Stimulated activated CD8-positive, alpha-beta memory T cell treated with anti-CD3 and anti-CD28 coated beads, Interleukin-15, amount 100 ng/mL, for 48 hours (primary cell): ENCODE measurements at regions not wholly inside any gene's neighbourhood (a gene's known extent, or its start where the extent isn't known, plus 50 kb on each side); places are given as distances from the start of the nearest gene placed in this dataset.

ENCODE experiments used
- DNase-seq, 2 donors: peaks; one replicate each; pipeline ENCODE4 v3.0.0-alpha.2; 2020; ENCODE audit warnings: low read depth in 2 of 2

DNA sequence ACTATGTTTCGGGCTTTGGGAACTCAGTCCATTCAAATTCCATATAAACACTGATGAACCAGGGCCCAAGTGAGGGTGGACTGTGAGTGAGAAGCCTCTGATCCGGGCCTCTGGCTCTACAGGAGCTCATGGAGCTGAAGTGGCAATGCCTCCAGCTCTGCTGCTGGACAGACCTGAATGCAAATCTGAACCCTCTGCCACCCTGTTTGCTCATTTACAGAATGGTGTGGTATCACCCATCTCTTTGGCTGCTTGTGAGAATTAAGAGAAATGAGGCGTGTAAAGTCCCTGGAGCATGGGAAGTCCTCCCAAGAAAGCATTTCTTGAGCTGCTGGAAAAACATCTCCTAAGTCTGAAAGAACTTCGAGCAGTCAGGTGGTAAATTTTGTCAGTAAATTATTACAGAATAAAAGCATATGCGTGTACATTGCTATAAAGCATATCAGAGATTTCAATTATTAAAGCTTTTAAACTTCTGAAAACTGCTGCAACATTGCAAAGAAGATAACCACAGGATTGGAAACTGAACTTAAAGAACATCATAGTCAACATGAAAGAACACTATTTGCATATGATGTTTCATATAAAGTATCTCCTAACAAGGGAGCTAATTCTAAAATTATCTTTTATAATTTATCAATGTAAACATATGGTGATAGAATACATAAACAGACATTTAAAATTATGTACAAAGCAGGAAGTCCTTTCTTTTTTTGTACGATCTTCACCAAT lies 369.0 kb downstream of the UQCRFS1 start:
- no peak for DNase-seq

GRCh38 chr19:28841531-28841930 lies 371.4 kb downstream of the UQCRFS1 start:
- DNase-seq, result no peak

DNA sequence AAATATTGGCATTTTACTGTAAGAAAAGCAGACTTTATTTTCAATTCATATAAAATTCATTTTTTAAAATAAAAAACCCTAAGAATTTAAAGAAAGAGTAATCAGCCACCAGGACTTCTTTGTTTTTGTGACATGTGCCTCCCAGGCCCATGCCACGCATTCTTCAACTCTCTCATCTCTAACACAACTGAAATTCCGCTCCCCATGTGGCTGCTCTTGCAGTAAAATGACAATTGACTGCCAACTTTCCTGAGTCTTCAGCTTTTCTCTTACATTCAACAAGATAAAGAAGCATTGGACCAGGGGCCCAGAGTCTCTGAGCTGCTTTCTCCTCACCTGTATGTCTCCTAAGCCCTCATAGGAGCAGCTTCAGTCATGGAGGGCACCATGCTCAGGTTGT lies 372.1 kb downstream of the UQCRFS1 start:
- no peak for DNase-seq

GRCh38 chr19:28839455-28839854 lies 373.5 kb downstream of the UQCRFS1 start:
- DNase-seq, result no peak

DNA sequence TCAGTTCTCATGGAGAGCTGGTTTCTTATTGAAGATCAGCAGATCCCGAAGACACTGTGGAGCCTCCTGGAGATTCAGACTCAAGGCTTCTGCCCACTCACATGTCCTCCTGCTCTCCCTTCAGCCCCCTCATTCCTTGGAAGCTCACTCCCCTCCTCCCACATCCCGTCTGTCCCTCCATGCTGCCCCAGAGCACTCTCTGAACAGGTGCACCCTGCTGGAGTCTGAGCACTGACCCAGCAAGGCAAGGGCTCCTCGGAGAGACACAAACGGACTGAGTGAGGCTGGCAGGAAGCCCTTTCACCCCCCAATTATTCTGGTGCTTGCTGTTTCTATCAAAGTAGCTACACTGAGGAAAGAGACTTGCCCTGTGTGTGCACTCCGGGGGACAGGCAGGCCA lies 374.0 kb downstream of the UQCRFS1 start:
- DNase-seq, result no peak

DNA sequence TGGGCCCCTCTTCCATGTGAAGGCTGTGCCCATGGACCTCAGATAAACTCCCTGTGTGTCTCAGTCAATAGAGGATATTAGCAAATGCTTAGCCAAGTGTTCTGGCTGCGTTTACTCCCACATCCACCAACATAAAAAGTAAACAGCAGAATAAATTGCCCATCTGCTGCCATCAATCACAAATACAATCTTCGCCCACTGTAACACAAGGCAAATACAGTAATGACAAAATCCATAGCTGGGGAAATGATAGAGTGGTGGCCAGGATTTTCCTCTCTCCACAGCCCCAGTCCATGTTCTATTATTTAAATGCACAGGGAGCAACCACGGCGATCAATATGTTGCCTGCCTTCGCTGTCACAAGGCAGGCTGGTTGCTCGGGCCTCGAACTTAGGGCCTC lies 376.5 kb downstream of the UQCRFS1 start:
- DNase-seq, result no peak

- DNase-seq, result no peak
Measured at GRCh38 chr19:28834996-28835395, 378.0 kb downstream of the UQCRFS1 start.

DNA sequence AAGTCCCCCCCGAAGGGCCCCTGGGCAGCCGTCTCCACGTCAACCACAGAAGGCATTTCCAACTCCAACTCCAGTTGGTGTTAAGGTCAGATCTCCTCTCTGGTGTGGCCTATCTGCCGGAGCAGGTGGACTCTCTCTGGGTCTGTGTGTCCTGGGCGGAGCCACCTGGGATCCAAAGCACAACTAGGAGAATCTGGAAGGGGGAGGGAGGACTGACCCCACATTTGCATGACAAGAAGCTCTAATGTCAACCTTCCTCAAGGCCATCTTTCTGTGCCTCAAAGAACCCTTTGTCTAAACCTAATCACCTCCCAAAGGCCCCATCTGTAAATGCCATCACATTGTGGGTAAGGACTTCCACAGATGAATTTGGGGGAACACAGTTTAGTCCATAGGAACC lies 381.5 kb downstream of the UQCRFS1 start:
- no peak for DNase-seq

DNA sequence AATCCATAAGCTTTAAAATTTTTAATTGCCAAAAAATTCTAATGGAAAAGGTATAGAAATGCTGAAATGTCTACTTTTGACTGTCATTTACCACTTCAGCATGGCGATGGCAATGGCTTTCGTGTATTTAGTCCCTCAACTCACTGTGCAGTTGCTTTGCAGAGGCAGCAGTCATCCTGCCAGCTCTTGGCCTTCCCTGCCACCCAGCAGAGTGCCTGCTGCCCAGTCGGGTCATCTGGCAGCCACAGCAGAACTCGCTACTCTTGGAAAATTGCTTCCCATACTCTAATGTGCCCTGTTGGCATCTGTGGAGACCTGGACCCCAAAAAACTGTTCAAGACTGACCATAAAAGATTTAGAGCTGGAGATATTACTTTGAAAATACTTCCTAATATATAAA lies 383.2 kb downstream of the UQCRFS1 start:
- DNase-seq, result no peak

DNA sequence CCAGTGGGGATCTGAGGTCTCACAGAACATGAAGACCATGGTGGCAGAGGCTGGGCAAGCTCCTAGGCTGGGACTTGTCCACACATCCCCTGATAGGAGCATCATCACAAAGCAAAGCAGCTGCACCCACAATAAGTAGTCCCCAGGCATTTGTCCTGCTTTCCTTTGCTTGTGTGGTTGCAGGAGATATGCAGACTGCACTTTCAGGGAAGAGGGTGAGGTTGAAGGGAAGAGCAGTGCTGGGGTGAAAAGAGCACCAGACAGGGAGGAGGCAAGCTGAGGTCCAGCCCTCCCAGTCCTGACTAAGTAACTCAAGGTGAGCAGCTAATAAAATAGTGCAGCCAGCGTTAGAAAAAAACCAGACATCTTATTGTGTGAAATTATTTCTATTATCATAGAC lies 383.6 kb downstream of the UQCRFS1 start:
- no peak for DNase-seq

- DNase-seq, result no peak
Measured at GRCh38 chr19:28828276-28828870, 384.6 kb downstream of the UQCRFS1 start.

- DNase-seq, result no peak
Measured at GRCh38 chr19:28827382-28827781, 385.6 kb downstream of the UQCRFS1 start.

- DNase-seq, result no peak
Measured at GRCh38 chr19:28823338-28823961, 389.5 kb downstream of the UQCRFS1 start.

DNA sequence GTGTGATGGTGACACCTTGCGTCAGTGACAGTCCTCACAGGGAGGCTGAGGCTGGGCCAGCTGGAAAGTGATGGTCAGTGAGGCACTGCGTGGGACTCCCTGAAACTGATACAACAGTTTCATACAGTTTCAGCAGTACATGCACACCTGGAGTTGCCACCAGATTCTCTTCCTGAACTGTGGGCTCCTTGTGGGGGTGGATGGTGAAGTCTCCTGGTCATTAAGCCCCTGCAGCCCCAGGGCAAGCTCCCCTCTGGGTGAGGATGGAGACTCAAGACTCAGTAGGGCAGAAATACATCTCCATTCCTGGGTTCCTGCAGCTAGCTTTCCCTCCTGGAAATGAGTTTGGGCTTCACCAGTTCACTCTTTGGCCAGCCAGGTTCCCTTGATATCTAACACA lies 392.7 kb downstream of the UQCRFS1 start:
- no peak for DNase-seq

DNA sequence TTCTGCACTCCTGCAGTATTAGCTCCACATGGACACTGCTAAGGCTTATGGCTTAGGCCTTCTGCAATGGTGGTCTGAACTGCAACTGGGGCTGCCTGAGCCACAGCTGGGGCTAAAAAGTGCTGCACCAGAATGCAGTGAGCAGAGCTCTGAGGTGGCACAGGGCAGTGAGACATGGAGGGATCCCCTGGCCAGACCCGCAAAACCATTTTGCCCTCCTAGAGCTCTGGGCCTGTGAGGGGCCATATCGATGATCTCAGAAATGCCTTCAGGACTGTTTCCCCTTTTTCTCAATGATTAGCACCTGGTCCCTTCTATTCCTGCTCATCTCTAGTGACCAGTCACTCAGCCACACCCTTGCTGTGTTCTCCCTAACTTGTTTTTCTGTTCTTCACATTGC lies 397.7 kb downstream of the UQCRFS1 start:
- no peak for DNase-seq

DNA sequence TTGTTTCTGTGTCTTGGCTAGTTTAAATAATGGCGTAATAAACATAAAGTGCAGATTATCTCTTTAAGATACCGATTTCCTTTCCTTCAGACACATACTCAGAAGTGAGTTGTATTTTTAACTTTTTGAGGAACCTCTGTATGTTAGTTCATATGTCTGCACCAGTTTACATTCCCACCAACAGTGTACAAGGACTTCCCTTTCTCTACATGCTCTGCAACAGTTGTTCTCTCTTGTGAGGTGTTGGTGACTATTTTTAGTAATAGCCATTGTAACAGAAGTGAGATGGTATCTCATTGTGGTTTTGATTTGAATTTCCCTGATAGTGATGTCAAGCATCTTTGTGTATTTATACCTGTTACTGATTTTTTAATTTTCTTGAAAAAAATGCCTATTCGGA lies 418.6 kb downstream of the UQCRFS1 start:
- no peak for DNase-seq

DNA sequence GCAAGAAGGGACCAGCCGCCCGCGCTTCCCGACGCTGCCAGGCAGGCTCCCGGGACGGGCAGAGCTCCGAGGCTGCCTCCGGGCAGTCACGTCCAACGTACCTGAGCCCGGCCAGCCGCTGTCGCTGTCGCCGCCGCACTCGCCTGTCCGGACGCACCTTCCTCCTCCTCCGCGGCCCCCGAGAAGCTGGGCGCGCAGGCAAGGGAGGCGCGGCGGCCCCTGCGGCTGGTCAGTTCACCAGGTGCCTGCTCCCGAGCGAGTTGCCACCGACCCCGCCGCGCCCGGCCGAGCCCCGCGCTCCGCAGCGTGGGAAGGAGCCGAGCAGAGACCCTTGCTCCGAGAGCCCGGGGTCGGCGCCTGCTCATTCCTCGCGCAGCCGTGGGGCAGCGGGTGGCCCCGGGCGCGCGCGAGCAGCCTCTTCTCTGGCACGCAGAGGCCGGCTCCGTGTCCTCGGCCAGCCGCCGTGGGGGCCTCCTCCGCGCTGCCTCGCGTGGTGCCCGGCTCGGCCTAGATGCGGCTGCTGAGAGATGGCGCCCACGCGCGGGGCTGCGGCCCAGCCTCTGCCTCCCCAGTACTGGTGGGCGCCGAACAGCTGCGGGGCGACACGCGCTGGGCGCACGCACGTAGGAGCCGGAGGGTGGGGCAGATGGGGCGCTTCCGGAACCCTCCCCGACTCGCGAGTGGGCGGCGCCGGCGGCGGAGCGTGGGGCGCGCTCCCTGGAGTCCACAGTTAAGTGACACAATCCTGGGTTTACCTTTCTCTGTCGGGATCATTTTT lies 419.4 kb downstream of the UQCRFS1 start:
- no peak for DNase-seq

- no peak for DNase-seq
Measured at GRCh38 chr19:28785971-28786370, 427.0 kb downstream of the UQCRFS1 start.

DNA sequence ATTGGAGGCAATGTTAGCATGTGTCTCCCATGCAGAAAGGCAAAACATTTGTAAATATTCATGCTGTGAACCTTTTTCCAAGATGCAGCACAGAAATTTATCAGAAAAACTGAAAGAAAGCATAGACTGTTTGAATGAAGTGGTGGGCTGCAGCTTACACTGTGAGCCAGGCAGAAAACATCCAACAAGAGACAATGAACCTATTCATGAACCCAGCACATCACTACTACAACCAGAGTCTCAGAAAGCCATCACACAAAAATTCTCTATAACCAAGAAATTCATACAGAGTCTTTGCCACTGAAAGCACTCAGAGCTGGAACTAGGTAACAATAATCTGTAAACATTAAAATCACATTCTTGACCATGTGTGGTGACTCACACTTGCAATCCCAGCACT lies 448.9 kb downstream of the UQCRFS1 start:
- DNase-seq, result no peak

- no peak for DNase-seq
Measured at GRCh38 chr19:28746478-28746877, 466.5 kb downstream of the UQCRFS1 start.

- no peak for DNase-seq
Measured at GRCh38 chr19:28744943-28745342, 468.0 kb downstream of the UQCRFS1 start.

GRCh38 chr19:28744014-28744413 lies 468.9 kb downstream of the UQCRFS1 start:
- DNase-seq, result no peak
